CD4-positive, CD25-positive, alpha-beta regulatory T cell (primary cell): ENCODE measurements at regions not wholly inside any gene's neighbourhood (a gene's known extent, or its start where the extent isn't known, plus 50 kb on each side); places are given as distances from the start of the nearest gene placed in this dataset.

ENCODE experiments used
- ATAC-seq, 2 donors: fragments of 150-1000 bp; cut with Tn5 transposase; one replicate each; pipeline ENCODE4 v1.10.0; 2021; ENCODE audit warnings: low read depth in 2 of 2, moderate number of reproducible peaks in 2 of 2, moderate library complexity in 1 of 2
- DNase-seq, 3 donors: peaks; one replicate each; pipeline versions ENCODE4 v3.0.0 to v3.0.0-alpha.2; 2012 to 2022; ENCODE audit warnings: mixed read lengths in 1 of 3
- H3K27ac ChIP-seq: one replicate; pipeline ENCODE4 v1.7.0; 2013; ENCODE audit warnings: mild to moderate bottlenecking, low read length; ENCODE audit not compliant: insufficient read depth, poor library complexity, severe bottlenecking
- H3K27me3 ChIP-seq: one replicate; pipeline ENCODE4 v1.7.0; 2013; ENCODE audit warnings: low read length; ENCODE audit not compliant: control insufficient read depth, insufficient read depth
- H3K36me3 ChIP-seq: one replicate; pipeline ENCODE4 v1.7.0; 2013; ENCODE audit warnings: mild to moderate bottlenecking, low read length, moderate library complexity; ENCODE audit not compliant: control insufficient read depth, insufficient read depth
- H3K4me1 ChIP-seq: 2 replicates; pipeline ENCODE4 v1.7.0; 2013; ENCODE audit warnings: mild to moderate bottlenecking, low read length; ENCODE audit not compliant: insufficient read depth, control insufficient read depth, poor library complexity, severe bottlenecking
- H3K4me3 ChIP-seq: one replicate; pipeline ENCODE4 v1.7.0; 2013; ENCODE audit warnings: low read depth, mild to moderate bottlenecking, low read length, moderate library complexity
- H3K9me3 ChIP-seq, 2 experiments: 1 replicate in 1 of 2; 2 replicates in 1 of 2; pipeline ENCODE4 v1.7.0; 2013; ENCODE audit warnings: low read length in 2 of 2, mild to moderate bottlenecking in 1 of 2, moderate library complexity in 1 of 2; ENCODE audit not compliant: control insufficient read depth in 2 of 2
- H3K27ac Mint-ChIP-seq, 3 donors: one replicate each; pipeline ENCODE4 v1.8.0; 2020 to 2022; ENCODE audit warnings: mild to moderate bottlenecking in 3 of 3, mixed read lengths in 3 of 3, moderate library complexity in 2 of 3
- H3K27me3 Mint-ChIP-seq: one replicate; pipeline ENCODE4 v1.8.0; 2022; ENCODE audit warnings: mild to moderate bottlenecking, mixed read lengths
- H3K36me3 Mint-ChIP-seq: one replicate; pipeline ENCODE4 v1.8.0; 2020; ENCODE audit warnings: mixed read lengths
- H3K4me1 Mint-ChIP-seq, 4 donors: one replicate each; pipeline ENCODE4 v1.8.0; 2020 to 2022; ENCODE audit warnings: mixed read lengths in 4 of 4, mild to moderate bottlenecking in 1 of 4
- H3K4me3 Mint-ChIP-seq, 4 donors: one replicate each; pipeline ENCODE4 v1.8.0; 2020 to 2022; ENCODE audit warnings: mild to moderate bottlenecking in 4 of 4, mixed read lengths in 4 of 4, moderate library complexity in 3 of 4
- H3K9me3 Mint-ChIP-seq, 7 donors: one replicate each; pipeline ENCODE4 v1.8.0; 2020 to 2022; ENCODE audit warnings: mixed read lengths in 7 of 7, mild to moderate bottlenecking in 3 of 7, moderate library complexity in 2 of 7

GRCh38 chr2:122233372-122233771 lies 477.9 kb downstream of the TSN start:
- Mint-ChIP-seq H3K36me3 (no peaks in the 10 kb centered on the region), H3K27me3 (no peaks in the 10 kb centered on the region), H3K27ac (no peak overlapping the region), H3K4me3 (no peak overlapping the region), H3K9me3 (peaks cover 0 to 4% (median 0%) of the 10 kb centered on the region in 7 donors), H3K4me1 (no peaks in the 10 kb centered on the region)
- DNase-seq = no peak
- Histone ChIP-seq H3K9me3 (no peaks in the 10 kb centered on the region), H3K4me1 (no peaks in the 10 kb centered on the region), H3K36me3 (no peaks in the 10 kb centered on the region), H3K27ac (no peak overlapping the region), H3K4me3 (no peak overlapping the region), H3K27me3 (no peaks in the 10 kb centered on the region)
- no peak for ATAC-seq

- H3K27ac Mint-ChIP-seq = no peak overlapping the region
These were observed 480.9 kb downstream of the TSN start for GRCh38 chr2:122236152-122236874.

DNA sequence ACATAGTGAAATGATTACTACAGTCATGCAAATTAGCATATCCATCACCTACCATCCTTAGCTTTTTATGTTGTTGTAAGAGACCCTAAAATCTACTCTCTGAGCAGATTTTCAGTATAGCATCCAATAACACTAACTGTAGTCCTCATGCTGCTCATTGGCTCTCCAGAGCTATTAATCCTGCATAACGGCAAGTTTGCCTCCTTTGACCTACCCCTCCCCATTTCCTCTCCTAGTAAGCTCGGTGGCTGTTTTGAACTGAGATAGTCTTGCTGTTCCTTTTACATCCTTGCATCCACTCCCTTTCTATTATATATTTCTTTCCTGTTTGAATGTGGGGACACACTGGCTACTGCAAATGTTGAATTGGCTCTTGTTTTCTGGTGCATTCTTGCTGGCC lies 481.5 kb downstream of the TSN start:
- H3K9me3 Mint-ChIP-seq = peaks cover 0 to 4% (median 0%) of the 10 kb centered on the region in 7 donors
- no peaks in the 10 kb centered on the region for H3K27me3 ChIP-seq
- H3K4me1 ChIP-seq = no peaks in the 10 kb centered on the region
- DNase-seq = no peak
- H3K27ac ChIP-seq = no peak overlapping the region
- no peak overlapping the region for H3K4me3 ChIP-seq
- no peak overlapping the region for H3K4me3 Mint-ChIP-seq
- no peaks in the 10 kb centered on the region for H3K4me1 Mint-ChIP-seq
- H3K9me3 ChIP-seq = no peaks in the 10 kb centered on the region
- H3K36me3 ChIP-seq = no peaks in the 10 kb centered on the region
- ATAC-seq = no peak
- H3K36me3 Mint-ChIP-seq = no peaks in the 10 kb centered on the region
- H3K27me3 Mint-ChIP-seq = no peaks in the 10 kb centered on the region
- H3K27ac Mint-ChIP-seq = no peak overlapping the region

More at GRCh38 chr2:122236152-122236874, 480.9 kb downstream of the TSN start:
- ATAC-seq = no peak
- DNase-seq = no peak
- Histone ChIP-seq H3K36me3 (no peaks in the 10 kb centered on the region), H3K4me3 (no peak overlapping the region), H3K27ac (no peak overlapping the region), H3K4me1 (no peaks in the 10 kb centered on the region), H3K9me3 (no peaks in the 10 kb centered on the region), H3K27me3 (no peaks in the 10 kb centered on the region)
- Mint-ChIP-seq H3K36me3 (no peaks in the 10 kb centered on the region), H3K4me3 (no peak overlapping the region), H3K9me3 (peaks cover 0 to 4% (median 0%) of the 10 kb centered on the region in 7 donors), H3K27me3 (no peaks in the 10 kb centered on the region), H3K4me1 (no peaks in the 10 kb centered on the region)

GRCh38 chr2:122237450-122237849 lies 482.0 kb downstream of the TSN start:
- Histone ChIP-seq H3K9me3 (no peaks in the 10 kb centered on the region), H3K36me3 (no peaks in the 10 kb centered on the region), H3K4me1 (no peaks in the 10 kb centered on the region), H3K27me3 (no peaks in the 10 kb centered on the region), H3K27ac (no peak overlapping the region), H3K4me3 (no peak overlapping the region)
- H3K4me1 Mint-ChIP-seq = no peaks in the 10 kb centered on the region
- DNase-seq (no peak), ATAC-seq (no peak)
- H3K27ac Mint-ChIP-seq = no peak overlapping the region
- no peaks in the 10 kb centered on the region for H3K36me3 Mint-ChIP-seq
- no peaks in the 10 kb centered on the region for H3K27me3 Mint-ChIP-seq
- H3K4me3 Mint-ChIP-seq = no peak overlapping the region
- H3K9me3 Mint-ChIP-seq = peaks cover 0 to 4% (median 0%) of the 10 kb centered on the region in 7 donors

GRCh38 chr2:122238006-122238559 lies 482.6 kb downstream of the TSN start:
- Mint-ChIP-seq H3K4me3 (no peak overlapping the region), H3K4me1 (no peaks in the 10 kb centered on the region), H3K27ac (no peak overlapping the region), H3K27me3 (no peaks in the 10 kb centered on the region), H3K36me3 (no peaks in the 10 kb centered on the region), H3K9me3 (peaks cover 0 to 4% (median 0%) of the 10 kb centered on the region in 7 donors)
- no peaks in the 10 kb centered on the region for H3K27me3 ChIP-seq
- no peaks in the 10 kb centered on the region for H3K9me3 ChIP-seq
- no peak for DNase-seq
- H3K36me3 ChIP-seq = no peaks in the 10 kb centered on the region
- H3K4me1 ChIP-seq = no peaks in the 10 kb centered on the region
- no peak for ATAC-seq
- no peak overlapping the region for H3K27ac ChIP-seq
- H3K4me3 ChIP-seq = no peak overlapping the region

- H3K27ac Mint-ChIP-seq = peak overlapping the region in 1 of 3 donors; percentile 67
- no peaks in the 10 kb centered on the region for H3K4me1 Mint-ChIP-seq
- ATAC-seq (no peak), DNase-seq (no peak)
- H3K27ac ChIP-seq = no peak overlapping the region
- no peaks in the 10 kb centered on the region for H3K27me3 ChIP-seq
- no peaks in the 10 kb centered on the region for H3K36me3 Mint-ChIP-seq
- H3K9me3 Mint-ChIP-seq = peaks cover 0 to 4% (median 0%) of the 10 kb centered on the region in 7 donors
- no peak overlapping the region for H3K4me3 Mint-ChIP-seq
- H3K27me3 Mint-ChIP-seq = no peaks in the 10 kb centered on the region
- no peaks in the 10 kb centered on the region for H3K36me3 ChIP-seq
- no peaks in the 10 kb centered on the region for H3K9me3 ChIP-seq
- no peaks in the 10 kb centered on the region for H3K4me1 ChIP-seq
- no peak overlapping the region for H3K4me3 ChIP-seq
These were observed 484.0 kb downstream of the TSN start for GRCh38 chr2:122239440-122239839.

- Histone ChIP-seq H3K27me3 (no peaks in the 10 kb centered on the region), H3K9me3 (no peaks in the 10 kb centered on the region), H3K4me3 (no peak overlapping the region), H3K4me1 (no peaks in the 10 kb centered on the region), H3K27ac (no peak overlapping the region), H3K36me3 (no peaks in the 10 kb centered on the region)
- Mint-ChIP-seq H3K36me3 (no peaks in the 10 kb centered on the region), H3K27me3 (no peaks in the 10 kb centered on the region), H3K4me3 (no peak overlapping the region), H3K9me3 (peaks cover 0 to 4% (median 0%) of the 10 kb centered on the region in 7 donors), H3K4me1 (no peaks in the 10 kb centered on the region), H3K27ac (no peak overlapping the region)
- ATAC-seq (no peak), DNase-seq (no peak)
These were observed 489.3 kb downstream of the TSN start for GRCh38 chr2:122244598-122245229.
